Right lobe of liver (tissue), 6 donors: ENCODE measurements at regions not wholly inside any gene's neighbourhood (a gene's known extent, or its start where the extent isn't known, plus 50 kb on each side); places are given as distances from the start of the nearest gene placed in this dataset.

Experiments used
- ATAC-seq, 4 donors: fragments of 200-7000 bp; cut with Tn5 transposase; one replicate each; pipeline ENCODE4 v1.9.1; 2020; ENCODE audit warnings: mild to moderate bottlenecking in 4 of 4, moderate library complexity in 4 of 4
- DNase-seq, 3 donors: peaks; one replicate each; pipeline ENCODE4 v3.0.0-alpha.2; 2020
- H3K27ac ChIP-seq, 3 donors: fragments of 200-600 bp; one replicate each; pipeline ENCODE4 v1.8.0; 2022
- H3K27me3 ChIP-seq, 2 donors: fragments of 200-600 bp; one replicate each; pipeline ENCODE4 v1.8.0; 2022
- H3K36me3 ChIP-seq, 4 donors: fragments of 200-600 bp; sonication (generic) in 1 of 4; one replicate each; pipeline versions ENCODE4 v1.5.1 to v1.8.0; 2017 to 2022; ENCODE audit warnings: control low read depth in 1 of 4
- H3K4me1 ChIP-seq, 4 donors: fragments of 200-600 bp; sonication (generic) in 1 of 4; one replicate each; pipeline versions ENCODE4 v1.5.1 to v1.8.0; 2017 to 2022; ENCODE audit warnings: control low read depth in 1 of 4
- H3K4me3 ChIP-seq, 3 donors: fragments of 200-600 bp; one replicate each; pipeline ENCODE4 v1.8.0; 2022
- H3K9me3 ChIP-seq, 4 donors: fragments of 200-600 bp; sonication (generic) in 1 of 4; one replicate each; pipeline versions ENCODE4 v1.5.1 to v1.8.0; 2017 to 2022; ENCODE audit warnings: control low read depth in 1 of 4
- POLR2A ChIP-seq: fragments of 450-650 bp; IDR thresholded peaks from one replicate; pipeline ENCODE4 v1.6.1; 2017; ENCODE audit warnings: antibody characterized with exemption, mild to moderate bottlenecking
- WGBS: methylation state at CpG from one replicate; pipeline ENCODE4 v1.1.6; 2018; ENCODE audit warnings: low coverage, low lambda C conversion rate; ENCODE audit not compliant: insufficient coverage; ENCODE audit errors: missing lambda C conversion rate; 5-methylcytosine and 5-hydroxymethylcytosine counted together
- intact Hi-C, 2 donors: fragments of 100-400 bp; cut with DNase I; formaldehyde crosslinking; loops; one replicate each; pipeline versions ENCODE4 v1.11.2 to v1.14.1; 2022
- TF ChIP-seq, protein P1 (sequence below), 4 donors: fragments of 200-600 bp in 3 of 4; fragments of 450-650 bp in 1 of 4; IDR thresholded peaks; one replicate each; pipeline versions ENCODE4 v1.5.1 to v1.8.0; 2016 to 2022; ENCODE audit warnings: antibody characterized with exemption in 4 of 4, mild to moderate bottlenecking in 2 of 4
- donor health status: DM: no; HTN: yes; CAD: no.
- donor health status: DM: no; HTN: no; CAD: no.
- donor health status: DM: no; HTN: no; CAD: no.
- donor health status: DM: no; HTN: yes; CAD: no.
- donor health status: DM: no; HTN: yes; CAD: no.

DNA sequence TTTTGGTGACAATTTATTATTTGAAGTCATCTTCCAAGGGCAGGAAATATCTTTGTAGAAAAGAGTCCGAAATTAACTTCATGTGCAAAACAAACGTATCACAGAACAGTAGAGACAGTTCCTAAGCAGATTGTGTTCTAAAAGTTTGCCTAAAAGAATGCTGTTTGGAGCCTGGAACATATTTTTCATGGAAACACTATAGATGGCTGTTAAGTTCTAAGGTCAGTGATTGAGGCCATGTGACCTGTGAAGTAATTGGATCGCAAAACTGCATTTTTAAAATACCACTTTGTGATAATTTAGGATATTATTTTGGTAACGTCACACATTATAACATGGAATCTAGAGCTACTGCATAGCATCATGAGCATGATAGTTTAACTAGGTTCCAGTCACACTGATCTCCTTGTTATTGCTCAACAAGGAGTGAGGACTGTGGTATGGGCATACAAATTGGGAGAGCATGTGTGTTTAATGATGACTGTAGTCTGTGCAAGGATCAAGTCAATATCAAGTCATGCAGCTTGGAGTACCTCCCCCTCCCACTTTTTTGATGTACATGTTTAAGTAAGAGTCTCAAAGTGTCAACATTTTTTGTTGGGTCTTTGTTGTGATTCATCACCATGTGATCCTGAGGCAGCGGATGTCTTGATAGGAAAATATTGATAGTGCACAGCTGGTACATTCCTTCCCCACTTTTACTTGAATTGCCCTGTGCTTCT is 609.3 kb upstream of the CITED2 start:
- no peak for TF ChIP-seq POLR2A
- TF ChIP-seq, protein P1, sequence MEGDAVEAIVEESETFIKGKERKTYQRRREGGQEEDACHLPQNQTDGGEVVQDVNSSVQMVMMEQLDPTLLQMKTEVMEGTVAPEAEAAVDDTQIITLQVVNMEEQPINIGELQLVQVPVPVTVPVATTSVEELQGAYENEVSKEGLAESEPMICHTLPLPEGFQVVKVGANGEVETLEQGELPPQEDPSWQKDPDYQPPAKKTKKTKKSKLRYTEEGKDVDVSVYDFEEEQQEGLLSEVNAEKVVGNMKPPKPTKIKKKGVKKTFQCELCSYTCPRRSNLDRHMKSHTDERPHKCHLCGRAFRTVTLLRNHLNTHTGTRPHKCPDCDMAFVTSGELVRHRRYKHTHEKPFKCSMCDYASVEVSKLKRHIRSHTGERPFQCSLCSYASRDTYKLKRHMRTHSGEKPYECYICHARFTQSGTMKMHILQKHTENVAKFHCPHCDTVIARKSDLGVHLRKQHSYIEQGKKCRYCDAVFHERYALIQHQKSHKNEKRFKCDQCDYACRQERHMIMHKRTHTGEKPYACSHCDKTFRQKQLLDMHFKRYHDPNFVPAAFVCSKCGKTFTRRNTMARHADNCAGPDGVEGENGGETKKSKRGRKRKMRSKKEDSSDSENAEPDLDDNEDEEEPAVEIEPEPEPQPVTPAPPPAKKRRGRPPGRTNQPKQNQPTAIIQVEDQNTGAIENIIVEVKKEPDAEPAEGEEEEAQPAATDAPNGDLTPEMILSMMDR (IDR thresholded peaks at IDR 0.05): no peak
- ATAC-seq: peak in 2 of 4 donors; percentile 29 to 44
- H3K36me3 ChIP-seq: no peaks in the 10 kb centered on the region

DNA sequence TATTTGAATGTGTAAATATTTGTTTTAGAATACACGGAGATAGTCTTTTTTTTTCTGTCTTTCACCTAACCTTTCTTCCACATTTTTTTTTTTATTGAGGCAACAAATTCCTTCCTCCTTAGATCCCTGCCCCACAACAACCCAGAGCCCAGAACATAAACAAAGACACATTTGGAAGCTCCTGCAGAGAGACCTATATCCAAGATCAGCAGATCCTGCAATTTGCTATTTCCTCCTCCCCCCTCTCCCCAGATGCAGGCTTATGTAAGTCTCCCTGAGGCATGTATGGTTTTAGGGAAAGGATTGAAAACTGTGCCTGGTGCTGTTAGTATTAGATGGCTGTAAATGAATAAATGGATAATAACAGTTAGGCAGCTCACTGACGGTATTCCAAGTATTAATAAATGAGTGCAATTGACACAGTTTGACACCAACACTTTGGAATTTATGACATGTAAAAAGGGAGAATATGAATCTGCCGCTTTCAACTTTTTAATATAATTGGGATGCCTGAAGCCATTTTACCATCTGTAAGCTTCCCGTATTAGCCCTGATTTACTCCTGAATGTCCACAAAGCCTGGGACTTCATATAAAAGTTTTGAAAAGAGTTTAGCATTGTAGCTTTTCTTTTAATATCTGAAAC is 608.3 kb upstream of the CITED2 start:
- ATAC-seq: no peak
- DNase-seq: no peak
- Histone ChIP-seq H3K27me3 (no peaks in the 10 kb centered on the region), H3K4me3 (no peak overlapping the region), H3K9me3 (no peaks in the 10 kb centered on the region), H3K36me3 (no peaks in the 10 kb centered on the region), H3K4me1 (no peaks in the 10 kb centered on the region), H3K27ac (peak overlapping the region in 1 of 3 donors; percentile 3)
- 54% methylated on average over 4 of the region's 4 CpGs for WGBS
- TF ChIP-seq POLR2A: no peak
- TF ChIP-seq, protein P1 (IDR thresholded peaks at IDR 0.05): no peak
- intact Hi-C loops: no loop called here

More for the DNA sequence above, 609.3 kb upstream of the CITED2 start:
- Histone ChIP-seq H3K27me3 (no peaks in the 10 kb centered on the region), H3K4me3 (no peak overlapping the region), H3K9me3 (no peaks in the 10 kb centered on the region), H3K27ac (no peak overlapping the region), H3K4me1 (no peaks in the 10 kb centered on the region)
- no peak for DNase-seq
- intact Hi-C loops: no loop called here
- WGBS: 55% methylated on average over 5 of the region's 5 CpGs

DNA sequence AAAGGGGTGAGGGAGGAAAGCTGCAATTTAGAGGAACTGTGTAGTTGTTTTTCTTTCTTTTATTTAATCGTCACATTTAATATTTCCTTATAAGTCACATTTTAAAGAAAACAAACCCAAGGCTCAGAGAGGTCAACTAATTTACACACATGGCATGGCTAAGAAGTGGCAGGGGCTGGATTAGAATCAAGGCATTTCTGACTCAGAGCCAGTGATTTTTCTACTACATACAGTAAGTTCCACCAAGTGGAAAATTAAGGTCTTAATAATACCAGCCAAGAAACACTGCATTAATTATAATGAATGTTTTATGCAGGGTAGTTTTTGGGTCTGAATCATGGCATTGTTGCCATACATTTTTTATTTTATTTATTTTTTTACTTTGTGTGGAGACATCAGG is 607.7 kb upstream of the CITED2 start:
- intact Hi-C loops: no loop called here
- Histone ChIP-seq H3K27me3 (no peaks in the 10 kb centered on the region), H3K4me1 (no peaks in the 10 kb centered on the region), H3K9me3 (no peaks in the 10 kb centered on the region), H3K27ac (no peak overlapping the region), H3K36me3 (no peaks in the 10 kb centered on the region), H3K4me3 (no peak overlapping the region)
- TF ChIP-seq, protein P1 (IDR thresholded peaks at IDR 0.05): no peak
- TF ChIP-seq POLR2A: no peak
- 0% methylated on average over 1 of the region's 1 CpG for WGBS
- ATAC-seq (no peak), DNase-seq (no peak)

DNA sequence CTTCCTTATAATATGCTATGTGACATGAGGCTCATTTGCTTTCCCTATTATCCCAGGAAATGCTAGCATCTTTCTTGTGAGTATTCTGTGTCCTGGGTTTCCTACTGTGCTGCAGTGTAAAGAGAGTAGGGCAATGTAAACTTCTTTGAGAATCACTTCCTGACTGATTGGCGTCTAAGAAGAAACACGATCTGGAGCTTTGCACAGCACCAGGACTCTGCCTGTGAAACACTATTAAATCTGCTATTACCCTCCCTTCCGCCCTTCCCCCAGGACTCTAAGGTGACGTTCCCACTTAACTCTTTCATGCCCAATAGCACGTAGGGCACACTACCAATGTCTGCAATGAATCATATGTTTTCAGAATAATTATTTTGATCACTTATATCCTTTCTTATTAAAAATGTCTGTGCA is 607.3 kb upstream of the CITED2 start:
- Histone ChIP-seq H3K4me3 (no peak overlapping the region), H3K36me3 (no peaks in the 10 kb centered on the region), H3K9me3 (no peaks in the 10 kb centered on the region), H3K27ac (no peak overlapping the region), H3K4me1 (no peaks in the 10 kb centered on the region), H3K27me3 (no peaks in the 10 kb centered on the region)
- DNase-seq (no peak), ATAC-seq (peak; percentile 24 to 49 (median 33))
- TF ChIP-seq, protein P1 (IDR thresholded peaks at IDR 0.05): no peak
- TF ChIP-seq POLR2A: no peak
- WGBS: 27% methylated on average over 5 of the region's 5 CpGs
- intact Hi-C loops: no loop called here
